Stimulated activated CD4-positive, alpha-beta T cell treated with anti-CD3 and anti-CD28 coated beads, TNF-alpha, amount 100 ng/mL, for 24 hours (primary cell): ENCODE measurements at regions not wholly inside any gene's neighbourhood (a gene's known extent, or its start where the extent isn't known, plus 50 kb on each side); places are given as distances from the start of the nearest gene placed in this dataset.
"Not testable (repeated sequence)": the region's sequence is repeated elsewhere in the genome, so short reads cannot be mapped to it uniquely, and the experiment has no call there.

ENCODE experiments used
- DNase-seq, 3 experiments: peaks; one replicate each; pipeline ENCODE4 v3.0.0-alpha.2; 2020; ENCODE audit warnings: low read depth in 3 of 3

- DNase-seq, result no peak
These were observed 455.1 kb upstream of the DDX18 start for GRCh38 chr2:117359266-117359914.

GRCh38 chr2:117360586-117360985 is 453.9 kb upstream of the DDX18 start:
- no peak for DNase-seq

GRCh38 chr2:117378653-117379052 is 435.8 kb upstream of the DDX18 start:
- DNase-seq, result no peak

- no peak for DNase-seq
These were observed 434.6 kb upstream of the DDX18 start for GRCh38 chr2:117379928-117380327.

- DNase-seq, result not testable (repeated sequence)
These were observed 430.5 kb upstream of the DDX18 start for GRCh38 chr2:117383997-117384396.

- DNase-seq, result no peak
These were observed 418.3 kb upstream of the DDX18 start for GRCh38 chr2:117396161-117396560.

- DNase-seq, result no peak
These were observed 412.9 kb upstream of the DDX18 start for GRCh38 chr2:117401582-117401981.

- no peak for DNase-seq
These were observed 408.0 kb upstream of the DDX18 start for GRCh38 chr2:117406443-117406842.

- DNase-seq, result no peak
These were observed 406.7 kb upstream of the DDX18 start for GRCh38 chr2:117407746-117408145.

- no peak for DNase-seq
These were observed 405.0 kb upstream of the DDX18 start for GRCh38 chr2:117409443-117409842.

- DNase-seq, result no peak
These were observed 402.5 kb upstream of the DDX18 start for GRCh38 chr2:117411983-117412382.

- no peak for DNase-seq
These were observed 381.7 kb upstream of the DDX18 start for GRCh38 chr2:117432746-117433145.

GRCh38 chr2:117436697-117437096 is 377.8 kb upstream of the DDX18 start:
- no peak for DNase-seq

GRCh38 chr2:117470311-117471095 is 344.0 kb upstream of the DDX18 start:
- peak in 1 of 3 experiments; percentile 0 for DNase-seq

- DNase-seq, result no peak
These were observed 332.9 kb upstream of the DDX18 start for GRCh38 chr2:117481608-117482007.

GRCh38 chr2:117485588-117485987 is 328.9 kb upstream of the DDX18 start:
- DNase-seq, result no peak

- no peak for DNase-seq
These were observed 328.4 kb upstream of the DDX18 start for GRCh38 chr2:117486081-117486480.

GRCh38 chr2:117492209-117492851 is 322.2 kb upstream of the DDX18 start:
- no peak for DNase-seq

- DNase-seq, result no peak
These were observed 313.8 kb upstream of the DDX18 start for GRCh38 chr2:117500721-117501120.

GRCh38 chr2:117502121-117502520 is 312.4 kb upstream of the DDX18 start:
- no peak for DNase-seq

- DNase-seq, result no peak
These were observed 302.2 kb upstream of the DDX18 start for GRCh38 chr2:117512307-117512706.

GRCh38 chr2:117514371-117514770 is 300.1 kb upstream of the DDX18 start:
- no peak for DNase-seq

- DNase-seq, result no peak
These were observed 295.3 kb upstream of the DDX18 start for GRCh38 chr2:117519238-117519637.
